Mammary epithelial cell (primary cell): ENCODE measurements at regions not wholly inside any gene's neighbourhood (a gene's known extent, or its start where the extent isn't known, plus 50 kb on each side); places are given as distances from the start of the nearest gene placed in this dataset.

ENCODE experiments used
- EZH2 ChIP-seq: IDR thresholded peaks from 2 replicates; pipeline ENCODE4 v1.6.1; 2012; ENCODE audit warnings: low read length, inconsistent platforms, borderline replicate concordance
- TF ChIP-seq, protein P1 (sequence below), 2 donors: IDR thresholded peaks in 1 of 2; conservative IDR thresholded peaks in 1 of 2; 2 replicates each; pipeline ENCODE4 v1.5.1; 2011 to 2012; ENCODE audit warnings: inconsistent platforms in 2 of 2, low read length in 2 of 2, mild to moderate bottlenecking in 2 of 2, control low read depth in 1 of 2, low read depth in 1 of 2; ENCODE audit not compliant: insufficient read depth in 1 of 2; ENCODE audit errors: extremely low read depth in 1 of 2

DNA sequence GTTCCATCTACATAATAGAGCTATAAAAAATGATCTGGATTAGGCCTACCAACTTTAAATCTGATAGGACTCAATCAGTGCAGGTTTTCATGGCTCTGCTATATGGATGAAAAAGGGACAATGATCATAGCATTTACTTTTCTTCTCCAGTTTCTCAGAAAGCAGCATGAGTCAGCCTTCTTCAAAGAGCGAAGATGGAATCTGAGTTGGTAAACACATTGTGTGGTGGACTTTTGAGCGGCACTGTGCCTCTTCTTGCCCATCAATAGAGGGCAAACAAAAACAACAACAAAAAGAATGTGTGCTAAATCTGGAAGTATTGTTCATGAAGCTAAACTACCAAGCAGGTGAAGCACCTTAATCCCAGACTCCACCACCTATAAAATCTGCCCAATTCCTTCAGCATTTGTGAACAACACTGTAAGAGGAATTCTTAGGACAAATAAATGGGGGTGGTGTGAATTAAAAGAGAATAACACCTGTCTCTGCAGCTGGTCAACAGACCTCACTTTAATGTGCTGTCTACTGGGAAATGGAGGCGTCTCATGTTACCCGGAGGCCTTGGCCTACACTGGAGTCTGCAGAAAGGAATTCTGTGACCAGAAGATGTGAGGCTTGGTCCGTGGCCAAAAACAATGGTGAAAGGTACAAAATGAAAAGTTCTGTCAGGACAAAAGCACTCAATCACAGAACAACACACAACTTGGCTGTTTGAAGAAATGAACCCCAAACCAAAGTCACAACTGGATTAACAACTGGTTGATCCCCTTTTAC, 609.0 kb downstream of the IRS1 start:
- TF ChIP-seq, protein P1, sequence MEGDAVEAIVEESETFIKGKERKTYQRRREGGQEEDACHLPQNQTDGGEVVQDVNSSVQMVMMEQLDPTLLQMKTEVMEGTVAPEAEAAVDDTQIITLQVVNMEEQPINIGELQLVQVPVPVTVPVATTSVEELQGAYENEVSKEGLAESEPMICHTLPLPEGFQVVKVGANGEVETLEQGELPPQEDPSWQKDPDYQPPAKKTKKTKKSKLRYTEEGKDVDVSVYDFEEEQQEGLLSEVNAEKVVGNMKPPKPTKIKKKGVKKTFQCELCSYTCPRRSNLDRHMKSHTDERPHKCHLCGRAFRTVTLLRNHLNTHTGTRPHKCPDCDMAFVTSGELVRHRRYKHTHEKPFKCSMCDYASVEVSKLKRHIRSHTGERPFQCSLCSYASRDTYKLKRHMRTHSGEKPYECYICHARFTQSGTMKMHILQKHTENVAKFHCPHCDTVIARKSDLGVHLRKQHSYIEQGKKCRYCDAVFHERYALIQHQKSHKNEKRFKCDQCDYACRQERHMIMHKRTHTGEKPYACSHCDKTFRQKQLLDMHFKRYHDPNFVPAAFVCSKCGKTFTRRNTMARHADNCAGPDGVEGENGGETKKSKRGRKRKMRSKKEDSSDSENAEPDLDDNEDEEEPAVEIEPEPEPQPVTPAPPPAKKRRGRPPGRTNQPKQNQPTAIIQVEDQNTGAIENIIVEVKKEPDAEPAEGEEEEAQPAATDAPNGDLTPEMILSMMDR (conservative IDR thresholded peaks at IDR 0.05 in 1 of 2, IDR thresholded peaks at IDR 0.05 in 1 of 2; ENCODE audit: extremely low read depth in 1 of 2, insufficient read depth in 1 of 2, low read depth in 1 of 2, low read length in 2 of 2), result no peak
- no peak for TF ChIP-seq EZH2
